NCI-H146 treated with DMSO at 0.1 percent for 48 hours (cell line): ENCODE measurements at regions not wholly inside any gene's neighbourhood (a gene's known extent, or its start where the extent isn't known, plus 50 kb on each side); places are given as distances from the start of the nearest gene placed in this dataset.
"Not testable (repeated sequence)": the region's sequence is repeated elsewhere in the genome, so short reads cannot be mapped to it uniquely, and the experiment has no call there.

ENCODE experiments used
- DNase-seq: peaks from one replicate; lab custom pipeline; 2025; ENCODE audit not compliant: unreplicated experiment; lab: John Stamatoyannopoulos, UW

DNA sequence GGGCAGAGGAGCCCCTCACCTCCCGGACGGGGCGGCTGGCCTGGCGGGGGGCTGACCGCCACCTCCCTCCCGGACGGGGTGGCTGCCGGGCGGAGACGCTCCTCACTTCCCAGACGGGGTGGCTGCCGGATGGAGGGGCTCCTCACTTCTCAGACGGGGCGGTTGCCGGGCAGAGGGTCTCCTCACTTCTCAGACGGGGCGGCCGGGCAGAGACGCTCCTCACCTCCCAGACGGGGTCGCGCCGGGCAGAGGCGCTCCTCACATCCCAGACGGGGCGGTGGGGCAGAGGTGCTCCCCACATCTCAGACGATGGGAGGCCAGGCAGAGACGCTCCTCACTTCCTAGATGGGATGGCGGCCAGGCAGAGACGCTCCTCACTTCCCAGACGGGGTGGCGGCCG is 1615.9 kb upstream of the C9orf72 start:
- DNase-seq = not testable (repeated sequence)

- DNase-seq = no peak
Measured at GRCh38 chr9:29198861-29199260, 1625.6 kb upstream of the C9orf72 start.

GRCh38 chr9:29199975-29200374 is 1626.7 kb upstream of the C9orf72 start:
- no peak for DNase-seq

DNA sequence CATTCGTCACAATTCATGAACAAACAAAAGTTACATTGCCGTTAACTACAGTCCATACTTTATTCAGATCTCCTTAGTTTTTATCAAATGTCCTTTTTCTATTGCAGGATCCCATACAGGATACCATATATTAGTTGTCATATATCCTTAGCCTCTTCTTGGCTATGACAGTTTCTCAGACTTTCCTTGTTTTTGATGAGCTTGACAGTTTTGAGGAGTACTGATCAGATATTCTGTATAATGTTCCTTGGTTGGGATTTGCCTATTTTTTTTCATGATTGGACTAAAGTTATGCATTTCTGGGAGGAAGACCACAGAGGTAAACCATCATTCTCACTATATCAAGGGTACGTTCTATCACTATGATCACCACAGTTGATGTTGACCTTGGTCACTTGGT is 1627.4 kb upstream of the C9orf72 start:
- no peak for DNase-seq

- DNase-seq = no peak
Measured at GRCh38 chr9:29203244-29203930, 1630.1 kb upstream of the C9orf72 start.

DNA sequence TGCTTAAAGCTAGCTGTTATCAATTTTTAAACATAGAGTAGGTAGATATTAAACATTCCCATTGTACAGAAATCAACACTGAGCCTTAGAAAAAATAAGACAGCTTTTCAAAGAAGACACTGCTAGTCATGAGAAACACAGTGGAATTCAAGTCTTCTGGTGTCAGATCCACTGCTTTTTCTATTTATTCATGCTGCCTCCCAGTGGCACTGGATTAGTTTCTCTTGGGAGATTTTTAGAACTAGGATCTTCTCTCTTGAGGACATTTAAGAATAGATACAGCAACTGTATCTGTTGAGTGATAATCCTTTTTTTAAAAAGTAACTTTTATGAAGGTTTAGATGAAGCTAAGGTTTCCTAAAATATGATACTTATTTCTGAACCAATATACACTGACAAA is 1635.4 kb upstream of the C9orf72 start:
- no peak for DNase-seq

DNA sequence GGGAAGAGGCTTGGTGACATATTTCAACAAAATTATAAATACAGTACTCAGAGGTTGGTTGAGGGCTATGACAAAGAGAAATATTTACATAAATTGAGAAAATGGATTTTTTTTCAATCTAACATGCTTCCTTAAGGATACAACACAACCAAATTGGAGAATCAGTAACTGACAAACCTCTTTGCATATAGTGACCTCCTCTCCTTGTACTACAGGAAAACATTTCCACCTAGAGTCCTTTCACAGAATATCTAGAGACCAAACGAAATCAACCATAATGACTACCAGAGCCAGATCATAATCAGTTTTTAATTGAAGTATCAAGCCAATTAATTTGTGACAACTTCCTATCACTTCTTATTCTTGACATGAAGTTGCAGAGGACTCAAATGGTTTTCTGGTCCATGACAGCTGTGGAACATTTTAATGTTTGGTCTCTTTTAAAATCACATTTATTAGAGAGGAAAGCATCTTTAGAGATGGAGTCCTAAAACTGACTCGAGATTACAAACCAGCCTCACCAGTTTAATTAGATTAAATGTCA is 1636.5 kb upstream of the C9orf72 start:
- peak; percentile 48 for DNase-seq

- DNase-seq = peak; percentile 68
Measured at GRCh38 chr9:29211003-29211579, 1637.8 kb upstream of the C9orf72 start.

DNA sequence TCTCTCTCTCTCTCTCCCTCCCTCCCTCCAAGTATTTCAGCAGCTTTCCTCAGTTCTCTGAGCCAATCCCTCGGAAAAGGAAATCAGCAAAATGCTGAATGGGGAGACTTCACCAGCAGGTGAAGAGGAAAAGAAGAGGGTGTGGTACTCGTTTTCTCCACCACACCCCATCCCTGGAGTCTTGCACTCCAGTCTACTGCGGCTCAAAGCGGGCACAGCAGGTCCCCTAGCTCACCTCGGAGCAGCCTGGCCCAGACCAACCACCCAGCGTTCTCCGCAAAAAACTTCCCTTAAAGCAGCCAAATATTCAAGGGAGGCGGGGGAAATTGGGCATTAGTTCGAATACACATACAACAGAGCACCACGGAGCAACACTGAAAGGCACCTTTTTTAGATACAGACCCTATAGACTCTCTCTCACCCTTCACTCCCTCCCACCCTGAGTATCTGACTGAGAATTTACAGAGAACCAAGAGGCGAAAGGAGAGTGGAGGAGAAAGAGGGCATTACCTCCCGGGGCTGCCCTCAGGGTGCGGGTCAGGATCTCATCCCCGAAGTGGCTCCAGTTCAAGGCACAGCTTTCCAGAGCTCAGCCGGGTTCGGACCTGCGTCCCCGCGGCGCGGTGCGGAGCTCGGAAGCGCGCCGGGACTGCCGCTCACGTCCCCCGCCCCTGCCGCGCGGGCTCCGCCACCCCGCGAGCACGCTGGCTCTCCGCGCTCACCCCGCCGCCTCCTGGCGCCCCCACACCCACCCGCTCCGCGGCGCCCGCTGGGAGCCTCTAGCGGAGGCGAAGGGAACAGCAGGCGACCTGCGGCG is 1638.5 kb upstream of the C9orf72 start:
- peak; percentile 84 for DNase-seq

- peak; percentile 53 for DNase-seq
Measured at GRCh38 chr9:29212397-29213387, 1639.4 kb upstream of the C9orf72 start.

DNA sequence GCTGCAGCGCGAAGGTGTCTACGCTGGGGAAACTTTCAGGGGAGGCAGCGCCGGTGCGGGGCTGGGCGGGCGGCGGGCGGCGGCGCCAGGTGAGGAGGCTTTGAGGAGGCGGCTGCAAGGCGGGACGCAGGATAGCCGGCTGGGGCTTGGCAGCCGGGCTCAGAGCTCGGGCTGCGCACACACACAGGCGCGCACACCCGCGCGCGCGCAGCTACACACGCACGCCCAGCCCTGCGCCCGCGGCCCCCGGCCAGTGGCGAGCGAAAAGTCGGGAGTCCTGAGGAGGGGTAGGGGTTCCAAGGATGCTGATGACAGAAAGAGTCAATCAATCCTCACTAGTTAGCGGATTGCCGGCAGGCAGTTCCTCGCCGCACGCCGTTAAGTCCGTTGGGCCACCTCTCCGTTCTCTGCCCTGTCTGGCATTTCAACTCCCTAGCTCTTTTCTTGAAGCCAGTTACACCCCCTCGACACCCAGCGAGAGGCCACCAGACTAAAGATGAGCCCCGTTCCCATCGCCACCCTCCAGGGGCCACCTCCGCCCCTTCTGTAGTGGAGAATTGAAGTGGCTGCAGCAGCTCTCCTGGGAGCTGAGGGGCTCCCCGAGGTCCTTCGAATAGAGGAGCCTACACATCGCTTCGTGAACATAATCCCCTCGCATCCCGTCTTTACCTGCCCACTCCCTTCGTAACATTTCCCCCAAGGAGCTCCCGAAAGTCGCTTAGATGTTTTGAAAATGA is 1640.3 kb upstream of the C9orf72 start, which contains the start of gene LINGO2:
TSS of gene LINGO2 (minus strand) at position 185 of the 737 bp plus-strand sequence.
- peak; percentile 96 for DNase-seq

DNA sequence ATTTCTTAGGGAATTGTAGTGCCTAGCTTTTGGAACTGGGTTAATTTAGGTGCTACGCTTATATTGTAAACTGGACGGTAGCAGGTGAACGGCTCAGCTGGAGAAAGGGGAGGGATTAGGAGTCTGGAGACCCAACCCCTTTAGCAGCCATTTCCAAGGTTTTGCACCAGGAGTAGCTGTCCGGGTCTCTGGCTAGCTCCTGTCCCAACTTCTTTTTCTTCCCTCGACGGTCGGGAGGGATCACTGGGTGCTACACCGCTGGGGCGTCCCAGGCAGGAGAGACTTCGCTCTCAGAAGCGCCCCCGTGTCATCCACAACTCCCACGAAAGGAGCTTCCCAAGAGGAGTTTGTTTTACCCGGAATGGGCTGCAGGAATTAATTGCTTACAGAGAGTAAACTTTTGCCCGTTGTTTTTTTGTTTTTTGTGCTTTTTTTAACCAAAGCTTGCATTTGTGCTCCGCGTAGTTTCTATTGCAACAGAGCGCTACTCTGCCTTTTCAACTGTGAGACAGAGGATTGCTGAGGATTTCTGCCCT is 1640.9 kb upstream of the C9orf72 start:
- DNase-seq = peak; percentile 96

- peak; percentile 43 for DNase-seq
Measured at GRCh38 chr9:29214690-29215253, 1641.5 kb upstream of the C9orf72 start.

- DNase-seq = peak; percentile 16
Measured at GRCh38 chr9:29217966-29218365, 1644.7 kb upstream of the C9orf72 start.

DNA sequence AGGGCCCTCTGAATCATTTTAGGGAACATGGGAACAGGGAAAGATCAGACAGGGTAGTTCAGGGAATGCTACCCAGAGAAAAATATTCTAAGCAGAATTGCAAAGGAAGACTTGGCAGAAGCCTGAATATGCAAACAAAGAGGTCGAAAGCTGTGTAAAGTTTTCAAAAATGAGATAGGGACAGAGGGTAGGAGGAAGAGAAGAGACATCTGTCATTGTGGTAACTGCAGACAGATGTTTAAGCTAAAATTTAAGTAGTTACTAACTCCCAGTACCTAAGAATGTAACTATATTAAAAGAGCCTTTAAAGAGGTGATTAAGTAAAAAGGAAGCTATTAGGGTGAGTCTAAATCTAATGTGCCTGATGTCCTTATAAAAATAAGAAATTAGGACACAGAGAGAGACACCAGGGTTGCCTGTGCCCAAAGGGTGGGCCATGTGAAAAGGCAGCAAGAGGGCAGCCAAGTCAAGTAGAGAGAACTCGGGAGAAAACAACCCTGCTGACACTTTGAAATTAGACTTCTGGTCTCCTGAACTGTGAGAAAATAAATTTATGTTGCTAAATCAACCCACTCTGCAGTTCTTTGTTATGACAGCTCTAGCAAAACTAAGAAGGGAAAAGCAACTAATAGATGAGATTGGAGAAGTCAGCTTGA is 1647.4 kb upstream of the C9orf72 start:
- no peak for DNase-seq

- DNase-seq = no peak
Measured at GRCh38 chr9:29228558-29228957, 1655.3 kb upstream of the C9orf72 start.

- no peak for DNase-seq
Measured at GRCh38 chr9:29230931-29231330, 1657.7 kb upstream of the C9orf72 start.

DNA sequence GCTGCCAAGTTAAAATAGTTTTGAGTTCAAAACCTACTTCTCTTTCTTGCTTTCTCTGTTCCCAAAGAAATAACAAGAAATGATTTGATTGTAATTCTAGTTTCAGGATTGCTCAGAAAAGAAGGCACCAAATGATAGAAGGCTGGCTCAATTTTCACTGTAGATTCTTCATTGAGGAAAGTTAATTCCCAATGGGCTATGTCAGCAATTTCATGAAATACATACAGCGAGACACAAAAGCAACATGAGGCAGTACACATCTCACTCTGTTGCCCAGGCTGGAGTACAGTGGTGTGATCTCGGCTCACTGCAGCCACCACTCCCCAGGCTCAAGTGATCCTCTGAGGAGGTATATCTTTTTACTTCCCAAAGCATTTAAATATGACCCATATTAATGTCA is 1659.9 kb upstream of the C9orf72 start:
- no peak for DNase-seq

DNA sequence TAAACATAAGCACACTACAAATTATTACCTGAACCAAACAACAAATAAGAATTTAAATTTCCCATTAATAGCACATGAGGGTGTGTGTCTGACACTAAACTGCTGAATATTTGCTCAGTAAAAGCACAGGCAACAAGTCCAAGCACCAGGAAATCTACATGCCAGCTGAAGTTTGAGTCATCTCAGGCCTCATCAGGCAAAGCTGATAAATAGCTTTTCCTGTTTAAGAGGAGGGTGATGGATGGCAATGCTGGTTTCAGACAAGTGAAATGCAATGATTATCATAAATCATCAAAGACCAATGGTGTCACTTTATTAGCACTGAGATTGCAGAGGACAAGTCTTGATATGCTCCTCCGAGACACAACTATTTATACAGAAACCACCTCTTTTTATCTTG is 1668.0 kb upstream of the C9orf72 start:
- no peak for DNase-seq
